HCT116 (cell line): ENCODE measurements at regions not wholly inside any gene's neighbourhood (a gene's known extent, or its start where the extent isn't known, plus 50 kb on each side); places are given as distances from the start of the nearest gene placed in this dataset.

Experiments used
- ATAC-seq: fragments of 200-7000 bp; cut with Tn5 transposase; 2 replicates; pipeline ENCODE4 v1.9.1; 2020; ENCODE audit warnings: mild to moderate bottlenecking, moderate library complexity
- BruUV-seq: library from RNA; stranded (reverse); fragments of 400-500 nt; replicated peaks from 2 replicates; lab custom pipeline; 2021; lab: Mats Ljungman, UMichigan
- CTCF ChIA-PET: fragments of 300-600 bp; sonication (Branson Sonifier 250); formaldehyde crosslinking; loops from one replicate; lab custom pipeline; 2021; ENCODE audit warnings: antibody characterized with exemption; lab: Charles Lee
- POLR2A ChIA-PET: fragments of 300-600, 350-600 bp; sonication (Branson Sonifier 250); formaldehyde crosslinking; loops from one replicate; lab custom pipeline; 2021; ENCODE audit warnings: antibody characterized with exemption; lab: Charles Lee
- RAD21 ChIA-PET, 2 experiments: fragments of 300-600 bp; sonication (Branson Sonifier 250); formaldehyde crosslinking; loops; one replicate each; lab custom pipeline; 2023; ENCODE audit warnings: low total read pairs in 2 of 2; ENCODE audit not compliant: uncharacterized antibody in 2 of 2, unreplicated experiment in 2 of 2, low non-redundant PET in 1 of 2; lab: Charles Lee
- DNase-seq: peaks from one replicate; pipeline ENCODE4 v3.0.0-alpha.2; 2010; ENCODE audit warnings: low read depth, low spot score
- H2AFZ ChIP-seq: fragments of 200-600 bp; shearing (Covaris generic), sonication (generic); 2 replicates; pipeline ENCODE4 v1.6.1; 2017; ENCODE audit warnings: low read depth, mixed run types, mixed read lengths, antibody characterized with exemption, low read length; ENCODE audit not compliant: poor library complexity, severe bottlenecking
- H3K27ac ChIP-seq: 2 replicates; pipeline ENCODE4 v1.5.1; 2012; ENCODE audit warnings: low read depth, low read length
- H3K27me3 ChIP-seq: fragments of 200-600 bp; sonication (generic); 2 replicates; pipeline ENCODE4 v1.6.1; 2016; ENCODE audit warnings: mixed run types, low read length, mixed read lengths; ENCODE audit not compliant: insufficient read depth
- H3K36me3 ChIP-seq, 2 experiments: fragments of 200-500 bp in 1 of 2; fragments of 200-600 bp in 1 of 2; sonication (Bioruptor generic) in 1 of 2; sonication (generic) in 1 of 2; 2 replicates each; pipeline versions ENCODE4 v1.5.1 to v1.6.1; 2014 to 2016; ENCODE audit warnings: low read length in 2 of 2, inconsistent platforms in 1 of 2, mixed read lengths in 1 of 2, mixed run types in 1 of 2; ENCODE audit not compliant: insufficient read depth in 2 of 2, control insufficient read depth in 1 of 2
- H3K4me1 ChIP-seq, 2 experiments: fragments of 200-600 bp in 1 of 2; sonication (generic) in 1 of 2; 2 replicates each; pipeline versions ENCODE4 v1.5.1 to v1.6.1; 2012 to 2017; ENCODE audit warnings: low read length in 2 of 2, inconsistent platforms in 1 of 2, mild to moderate bottlenecking in 1 of 2, mixed read lengths in 1 of 2, mixed run types in 1 of 2, moderate library complexity in 1 of 2; ENCODE audit not compliant: insufficient read depth in 2 of 2, control insufficient read depth in 1 of 2
- H3K4me2 ChIP-seq: fragments of 200-600 bp; sonication (generic); 2 replicates; pipeline ENCODE4 v1.6.1; 2017; ENCODE audit warnings: mixed run types, low read length, mixed read lengths
- H3K4me3 ChIP-seq, 2 experiments: fragments of 200-600 bp in 1 of 2; sonication (generic) in 1 of 2; replicated peaks in 1 of 2; 2 replicates each; pipeline ENCODE4 v1.5.1; 2011 to 2016; ENCODE audit warnings: low read length in 2 of 2, control low read depth in 1 of 2, low read depth in 1 of 2, mild to moderate bottlenecking in 1 of 2, mixed read lengths in 1 of 2, mixed run types in 1 of 2
- H3K79me2 ChIP-seq: fragments of 200-600 bp; sonication (generic); 2 replicates; pipeline ENCODE4 v1.6.1; 2017; ENCODE audit warnings: mild to moderate bottlenecking, mixed run types, low read length, moderate library complexity, mixed read lengths; ENCODE audit not compliant: insufficient read depth
- H3K9ac ChIP-seq: fragments of 200-600 bp; sonication (generic); 2 replicates; pipeline ENCODE4 v1.6.1; 2016; ENCODE audit warnings: low read length, mixed read lengths
- H3K9me2 ChIP-seq: fragments of 200-600 bp; sonication (generic), shearing (Covaris generic); 2 replicates; pipeline ENCODE4 v1.6.1; 2017; ENCODE audit warnings: mixed run types, mild to moderate bottlenecking, moderate library complexity; ENCODE audit not compliant: insufficient read depth
- H3K9me3 ChIP-seq, 2 experiments: fragments of 200-500 bp in 1 of 2; fragments of 200-600 bp in 1 of 2; sonication (Bioruptor generic) in 1 of 2; sonication (generic) in 1 of 2; 2 replicates each; pipeline ENCODE4 v1.6.1; 2014 to 2017; ENCODE audit warnings: low read length in 2 of 2, mixed read lengths in 2 of 2, inconsistent platforms in 1 of 2, low read depth in 1 of 2, mild to moderate bottlenecking in 1 of 2, mixed run types in 1 of 2, moderate library complexity in 1 of 2; ENCODE audit not compliant: control insufficient read depth in 1 of 2, insufficient read depth in 1 of 2
- H4K20me1 ChIP-seq: fragments of 200-600 bp; sonication (generic), shearing (Covaris generic); 2 replicates; pipeline ENCODE4 v1.6.1; 2017; ENCODE audit warnings: mixed run types, mild to moderate bottlenecking, moderate library complexity; ENCODE audit not compliant: insufficient read depth
- ATF3 ChIP-seq: IDR thresholded peaks from 2 replicates; pipeline ENCODE4 v1.6.1; 2012
- CBX3 ChIP-seq: IDR thresholded peaks from 2 replicates; pipeline ENCODE4 v1.6.1; 2012; ENCODE audit warnings: low read depth
- EGR1 ChIP-seq: IDR thresholded peaks from 2 replicates; pipeline ENCODE4 v1.6.1; 2012; ENCODE audit warnings: low read depth
- EZH2 ChIP-seq: fragments of 200-600 bp; sonication (generic); IDR thresholded peaks from 2 replicates; pipeline ENCODE4 v1.6.1; 2017; ENCODE audit warnings: antibody characterized with exemption, mixed run types
- EZH2phosphoT487 ChIP-seq: fragments of 200-600 bp; IDR thresholded peaks from 2 replicates; pipeline ENCODE4 v1.6.1; 2018; ENCODE audit warnings: antibody characterized with exemption, borderline replicate concordance
- FOSL1 ChIP-seq: IDR thresholded peaks from 2 replicates; pipeline ENCODE4 v1.6.1; 2012; ENCODE audit warnings: low read depth
- JUND ChIP-seq: IDR thresholded peaks from 2 replicates; pipeline ENCODE4 v1.6.1; 2012
- POLR2A ChIP-seq: IDR thresholded peaks from 2 replicates; pipeline ENCODE4 v1.7.0; 2011; ENCODE audit warnings: borderline replicate concordance; ENCODE audit not compliant: insufficient read depth, insufficient read length; ENCODE audit errors: extremely low read depth
- RAD21 ChIP-seq: IDR thresholded peaks from 2 replicates; pipeline ENCODE4 v1.6.1; 2012; ENCODE audit warnings: low read depth, mild to moderate bottlenecking
- SP1 ChIP-seq: IDR thresholded peaks from 2 replicates; pipeline ENCODE4 v1.6.1; 2012; ENCODE audit warnings: low read depth
- YY1 ChIP-seq: IDR thresholded peaks from 2 replicates; pipeline ENCODE4 v1.6.1; 2011; ENCODE audit warnings: low read length, low read depth, moderate library complexity, mild to moderate bottlenecking; ENCODE audit not compliant: insufficient replicate concordance; ENCODE audit errors: extremely low read depth
- ZBTB33 ChIP-seq: IDR thresholded peaks from 2 replicates; pipeline ENCODE4 v1.6.1; 2011; ENCODE audit warnings: mild to moderate bottlenecking, low read length, moderate library complexity; ENCODE audit not compliant: insufficient replicate concordance; ENCODE audit errors: extremely low read depth
- ZFX ChIP-seq: fragments of 450-650 bp; IDR thresholded peaks from 2 replicates; pipeline ENCODE4 v1.6.1; 2017
- ZNF274 ChIP-seq: fragments of 200-500 bp; sonication (Bioruptor generic); IDR thresholded peaks from 2 replicates; pipeline ENCODE4 v1.6.1; 2014; ENCODE audit warnings: mild to moderate bottlenecking, low read depth, low read length, inconsistent platforms
- intact Hi-C: fragments of 100-400 bp; cut with micrococcal nuclease; formaldehyde crosslinking; loops from 2 replicates; pipeline ENCODE4 v1.10.0; 2022
- TF ChIP-seq, protein P1 (sequence below): IDR thresholded peaks from 2 replicates; pipeline ENCODE4 v1.6.1; 2012

DNA sequence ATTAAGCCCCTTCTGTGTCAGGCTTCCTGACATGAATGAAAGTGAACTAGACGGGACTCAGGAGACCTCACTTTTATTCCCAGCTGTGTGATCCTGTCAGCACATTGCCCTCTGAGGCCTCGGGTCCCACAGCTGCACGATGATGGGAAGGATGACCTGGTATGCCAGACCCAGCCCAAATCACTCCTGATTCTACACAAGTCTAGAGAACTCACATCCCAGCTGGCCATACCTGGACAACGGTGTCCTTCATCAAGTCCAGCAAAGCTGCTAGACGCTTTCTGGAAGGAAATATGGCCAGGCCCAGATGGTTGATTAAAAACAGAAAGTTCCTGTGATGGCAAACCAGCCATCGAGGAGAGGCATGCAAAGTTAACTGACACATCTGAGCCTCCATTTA, 118.0 kb upstream of the FSTL4 start:
- DNase-seq = no peak
- POLR2A ChIA-PET = no interaction called here
- H3K27ac ChIP-seq = no peak overlapping the region
- no peaks in the 10 kb centered on the region for H4K20me1 ChIP-seq
- no peak for ATAC-seq
- no peak overlapping the region for H3K9ac ChIP-seq
- CTCF ChIA-PET = no interaction called here
- H3K9me3 ChIP-seq = no peaks in the 10 kb centered on the region
- no peaks in the 10 kb centered on the region; a peak in 1 of 4 replicates for H3K4me1 ChIP-seq
- no peaks in the 10 kb centered on the region for H3K36me3 ChIP-seq
- H3K79me2 ChIP-seq = no peaks in the 10 kb centered on the region
- intact Hi-C loops = no loop called here
- H3K9me2 ChIP-seq = no peaks in the 10 kb centered on the region
- no peak overlapping the region for H3K4me2 ChIP-seq
- TF ChIP-seq FOSL1 (no peak), ZNF274 (no peak), ATF3 (no peak), RAD21 (no peak), ZFX (no peak), JUND (no peak), YY1 (no peak), EZH2 (no peak), SP1 (no peak), POLR2A (no peak), CBX3 (no peak)
- TF ChIP-seq, protein P1, sequence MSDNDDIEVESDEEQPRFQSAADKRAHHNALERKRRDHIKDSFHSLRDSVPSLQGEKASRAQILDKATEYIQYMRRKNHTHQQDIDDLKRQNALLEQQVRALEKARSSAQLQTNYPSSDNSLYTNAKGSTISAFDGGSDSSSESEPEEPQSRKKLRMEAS = no peak
- BruUV-seq = no TSS peak
- RAD21 ChIA-PET = no interaction called here
- H2AFZ ChIP-seq = no peak overlapping the region
- no peak overlapping the region for H3K4me3 ChIP-seq
- peaks cover 19% of the 10 kb centered on the region for H3K27me3 ChIP-seq

DNA sequence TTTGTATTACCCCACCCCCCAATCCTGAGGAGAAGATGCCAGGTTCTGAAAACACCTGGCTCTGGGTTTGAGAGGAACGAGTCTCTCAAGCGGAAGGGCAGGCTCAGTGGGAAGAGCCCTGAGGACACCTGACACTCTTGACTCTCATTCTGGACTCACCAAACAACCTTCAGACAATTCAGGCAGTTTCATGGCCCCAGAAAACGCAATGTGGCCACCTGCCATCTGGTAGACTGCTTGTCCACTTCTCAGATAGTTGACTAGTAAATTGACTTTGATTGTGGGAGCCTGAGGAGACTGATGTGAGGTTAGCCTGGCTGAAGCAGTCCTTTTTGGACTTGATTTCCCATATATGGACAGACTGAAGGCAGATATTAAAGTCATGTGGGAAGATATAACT, 117.5 kb upstream of the FSTL4 start:
- Histone ChIP-seq H3K4me1 (no peaks in the 10 kb centered on the region), H3K4me2 (no peak overlapping the region), H3K36me3 (no peaks in the 10 kb centered on the region), H3K79me2 (no peaks in the 10 kb centered on the region), H3K9me3 (no peaks in the 10 kb centered on the region), H3K27me3 (peaks cover 24% of the 10 kb centered on the region), H3K4me3 (no peak overlapping the region), H3K9me2 (no peaks in the 10 kb centered on the region), H3K27ac (no peak overlapping the region), H4K20me1 (no peaks in the 10 kb centered on the region), H2AFZ (no peak overlapping the region), H3K9ac (no peak overlapping the region)
- TF ChIP-seq EZH2phosphoT487 (no peak), SP1 (no peak), CBX3 (no peak), ZBTB33 (no peak), RAD21 (no peak), EGR1 (no peak)
- ATAC-seq (no peak), DNase-seq (no peak)
- BruUV-seq = no TSS peak
- intact Hi-C loops = no loop called here
- RAD21 ChIA-PET = no interaction called here
- POLR2A ChIA-PET = no interaction called here
- CTCF ChIA-PET = no interaction called here
